ENCODE measurements at regions not wholly inside any gene's neighbourhood (a gene's known extent, or its start where the extent isn't known, plus 50 kb on each side); places are given as distances from the start of the nearest gene placed in this dataset.

DNA sequence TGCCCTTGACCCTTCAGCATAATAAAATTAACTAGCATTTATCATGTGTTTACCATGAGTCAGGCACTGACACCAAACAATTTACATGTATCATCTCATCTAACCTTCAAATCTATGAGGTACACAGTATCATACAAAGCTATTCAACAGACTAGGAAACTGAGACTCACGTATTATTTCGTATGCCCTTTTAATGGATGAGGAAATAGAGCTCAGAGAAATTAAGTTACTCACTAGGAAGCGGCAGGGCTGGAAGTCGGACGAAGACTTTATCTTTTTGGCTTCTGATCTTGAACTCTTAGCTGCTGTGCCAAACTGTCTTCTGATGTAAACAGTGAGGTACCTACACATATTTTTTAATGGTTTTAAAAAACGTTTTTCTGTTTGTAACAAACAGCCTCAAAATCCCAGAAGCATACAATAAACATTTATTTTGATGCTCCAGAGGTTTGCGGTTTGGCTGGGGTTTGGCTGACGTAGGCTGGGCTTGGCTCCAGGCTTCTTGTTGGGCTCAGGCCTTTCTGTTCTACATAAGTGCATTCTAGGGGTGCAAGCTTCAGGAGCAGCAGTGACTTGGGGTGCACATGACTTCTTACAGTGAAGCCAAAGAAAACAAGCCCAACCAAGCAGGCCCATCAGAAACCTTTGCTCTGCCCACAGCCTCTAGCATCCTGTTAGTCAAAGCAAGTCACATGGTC lies 184.7 kb downstream of the TBX5 start:
- TF ChIP-seq, protein P1, sequence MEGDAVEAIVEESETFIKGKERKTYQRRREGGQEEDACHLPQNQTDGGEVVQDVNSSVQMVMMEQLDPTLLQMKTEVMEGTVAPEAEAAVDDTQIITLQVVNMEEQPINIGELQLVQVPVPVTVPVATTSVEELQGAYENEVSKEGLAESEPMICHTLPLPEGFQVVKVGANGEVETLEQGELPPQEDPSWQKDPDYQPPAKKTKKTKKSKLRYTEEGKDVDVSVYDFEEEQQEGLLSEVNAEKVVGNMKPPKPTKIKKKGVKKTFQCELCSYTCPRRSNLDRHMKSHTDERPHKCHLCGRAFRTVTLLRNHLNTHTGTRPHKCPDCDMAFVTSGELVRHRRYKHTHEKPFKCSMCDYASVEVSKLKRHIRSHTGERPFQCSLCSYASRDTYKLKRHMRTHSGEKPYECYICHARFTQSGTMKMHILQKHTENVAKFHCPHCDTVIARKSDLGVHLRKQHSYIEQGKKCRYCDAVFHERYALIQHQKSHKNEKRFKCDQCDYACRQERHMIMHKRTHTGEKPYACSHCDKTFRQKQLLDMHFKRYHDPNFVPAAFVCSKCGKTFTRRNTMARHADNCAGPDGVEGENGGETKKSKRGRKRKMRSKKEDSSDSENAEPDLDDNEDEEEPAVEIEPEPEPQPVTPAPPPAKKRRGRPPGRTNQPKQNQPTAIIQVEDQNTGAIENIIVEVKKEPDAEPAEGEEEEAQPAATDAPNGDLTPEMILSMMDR (IDR thresholded peaks at IDR 0.05), result no peak
- no peak for TF ChIP-seq ZFX (IDR thresholded peaks at IDR 0.05; ENCODE audit: borderline replicate concordance)

All from 22Rv1 (cell line).